Endothelial cell of umbilical vein (primary cell): ENCODE measurements at regions not wholly inside any gene's neighbourhood (a gene's known extent, or its start where the extent isn't known, plus 50 kb on each side); places are given as distances from the start of the nearest gene placed in this dataset.

Source experiments
- BruUV-seq: library from RNA; stranded (reverse); fragments of 400-500 nt; replicated peaks from 2 replicates; lab custom pipeline; 2021; lab: Mats Ljungman, UMichigan
- CTCF ChIA-PET: fragments of 300-600, 350-600 bp; sonication (Branson Sonifier 250); formaldehyde crosslinking; loops from one replicate; lab custom pipeline; 2021; ENCODE audit warnings: antibody characterized with exemption, inconsistent platforms; lab: Charles Lee
- POLR2A ChIA-PET: fragments of 300-600, 350-600 bp; sonication (Branson Sonifier 250); formaldehyde crosslinking; loops from one replicate; lab custom pipeline; 2021; ENCODE audit warnings: antibody characterized with exemption, inconsistent platforms; lab: Charles Lee
- DNase-seq: peaks from one replicate; pipeline ENCODE4 v3.0.0-alpha.2; 2011; ENCODE audit warnings: low read depth, low spot score
- FAIRE-seq: peaks from 2 replicates; lab custom pipeline; 2011; peaks lifted over from hg19 to GRCh38; lab: Jason Lieb, UNC
- H2AFZ ChIP-seq: 2 replicates; pipeline ENCODE4 v1.6.0; 2012; ENCODE audit warnings: low read depth, low read length, control low read depth, inconsistent platforms
- H3K27ac ChIP-seq: 2 replicates; pipeline ENCODE4 v1.5.1; 2011; ENCODE audit warnings: low read depth, mild to moderate bottlenecking, control low read depth, low read length, moderate library complexity; ENCODE audit not compliant: insufficient read depth
- H3K27me3 ChIP-seq, 2 experiments: 2 replicates each; pipeline versions ENCODE4 v1.6.0 to v1.6.1; 2011; ENCODE audit warnings: low read length in 2 of 2, mixed read lengths in 1 of 2; ENCODE audit not compliant: control insufficient read depth in 2 of 2, insufficient read depth in 2 of 2
- H3K36me3 ChIP-seq, 2 experiments: 2 replicates in 1 of 2; 3 replicates in 1 of 2; pipeline ENCODE4 v1.5.1; 2011; ENCODE audit warnings: low read length in 2 of 2, mild to moderate bottlenecking in 1 of 2, moderate library complexity in 1 of 2; ENCODE audit not compliant: control insufficient read depth in 2 of 2, insufficient read depth in 2 of 2; ENCODE audit errors: extremely low read depth in 1 of 2
- H3K4me1 ChIP-seq: 3 replicates; pipeline ENCODE4 v1.5.1; 2011; ENCODE audit warnings: mild to moderate bottlenecking, low read length; ENCODE audit not compliant: control insufficient read depth, insufficient read depth; ENCODE audit errors: extremely low read depth
- H3K4me2 ChIP-seq: 2 replicates; pipeline ENCODE4 v1.6.1; 2011; ENCODE audit warnings: low read length, control low read depth, mixed read lengths; ENCODE audit not compliant: insufficient read depth
- H3K4me3 ChIP-seq, 3 experiments: fragments of 200-600 bp in 1 of 3; sonication (generic), shearing (Covaris generic) in 1 of 3; replicated peaks in 1 of 3; 2 replicates each; pipeline ENCODE4 v1.5.1; 2011 to 2016; ENCODE audit warnings: control low read depth in 3 of 3, low read length in 3 of 3, mild to moderate bottlenecking in 2 of 3, inconsistent platforms in 1 of 3, low read depth in 1 of 3, moderate library complexity in 1 of 3; ENCODE audit not compliant: insufficient read depth in 1 of 3
- H3K79me2 ChIP-seq: 2 replicates; pipeline ENCODE4 v1.6.0; 2012; ENCODE audit warnings: low read length, inconsistent platforms; ENCODE audit not compliant: control insufficient read depth, insufficient read depth
- H3K9ac ChIP-seq: replicated peaks from 2 replicates; pipeline ENCODE3; 2011; ENCODE audit warnings: low read length, control low read depth; ENCODE audit not compliant: insufficient read depth; ENCODE audit errors: extremely low read depth
- H3K9me1 ChIP-seq: replicated peaks from 3 replicates; pipeline ENCODE4 v1.6.0; 2011; ENCODE audit warnings: mild to moderate bottlenecking, low read length; ENCODE audit not compliant: control insufficient read depth, insufficient read depth; ENCODE audit errors: extremely low read depth
- H3K9me3 ChIP-seq: replicated peaks from 2 replicates; pipeline ENCODE4 v1.5.1; 2012; ENCODE audit warnings: low read length, inconsistent platforms; ENCODE audit not compliant: control insufficient read depth, insufficient read depth
- H4K20me1 ChIP-seq: replicated peaks from 2 replicates; pipeline ENCODE3; 2011; ENCODE audit warnings: mild to moderate bottlenecking, low read length; ENCODE audit not compliant: control insufficient read depth, insufficient read depth; ENCODE audit errors: extremely low read depth
- CTCF ChIP-seq, 2 donors: IDR thresholded peaks; 1 replicate in 1 of 2; 2 replicates in 1 of 2; pipeline ENCODE4 v1.5.1; 2011; ENCODE audit warnings: low read length in 2 of 2, mild to moderate bottlenecking in 2 of 2, moderate library complexity in 2 of 2, control low read depth in 1 of 2, inconsistent platforms in 1 of 2, low read depth in 1 of 2; ENCODE audit not compliant: insufficient read depth in 1 of 2; ENCODE audit errors: extremely low read depth in 1 of 2
- EZH2 ChIP-seq: IDR thresholded peaks from 2 replicates; pipeline ENCODE4 v1.6.1; 2012; ENCODE audit warnings: borderline replicate concordance, low read depth, mild to moderate bottlenecking, moderate library complexity, low read length, inconsistent platforms; ENCODE audit not compliant: severe bottlenecking
- FOS ChIP-seq: IDR thresholded peaks from 2 replicates; pipeline ENCODE4 v1.6.1; 2011; ENCODE audit warnings: mild to moderate bottlenecking, low read length, moderate library complexity, borderline replicate concordance; ENCODE audit not compliant: insufficient read depth
- GATA2 ChIP-seq: IDR thresholded peaks from 2 replicates; pipeline ENCODE4 v1.7.0; 2011; ENCODE audit warnings: low read depth, mild to moderate bottlenecking, moderate library complexity, mixed read lengths, low read length; ENCODE audit not compliant: insufficient read length, insufficient read depth
- JUN ChIP-seq: IDR thresholded peaks from 2 replicates; pipeline ENCODE4 v1.6.1; 2011; ENCODE audit warnings: borderline replicate concordance, low read depth; ENCODE audit not compliant: insufficient read length, insufficient read depth
- MYC ChIP-seq: IDR thresholded peaks from one replicate; pipeline ENCODE4 v1.6.1; 2011; ENCODE audit warnings: mild to moderate bottlenecking, low read depth, low read length
- POLR2A ChIP-seq: IDR thresholded peaks from 2 replicates; pipeline ENCODE4 v1.6.1; 2012; ENCODE audit warnings: low read depth, mild to moderate bottlenecking, control low read depth, low read length
- POLR2AphosphoS5 ChIP-seq: IDR thresholded peaks from 2 replicates; pipeline ENCODE4 v1.6.1; 2012; ENCODE audit warnings: low read depth, mild to moderate bottlenecking, control low read depth, low read length, moderate library complexity; ENCODE audit not compliant: insufficient read depth
- dilution Hi-C: fragments of 300-500 bp; cut with MboI; formaldehyde crosslinking; loops from one replicate; pipeline ENCODE4 v1.15.0; 2019; ENCODE audit warnings: low sequenced_read_pairs; ENCODE audit not compliant: extremely low pct_ligation_motif_present
- intact Hi-C: fragments of 100-400 bp; cut with micrococcal nuclease; formaldehyde crosslinking; loops from one replicate; pipeline ENCODE4 v1.10.0; 2022
- TF ChIP-seq, protein P1 (sequence below): IDR thresholded peaks from 2 replicates; pipeline ENCODE4 v1.6.1; 2011; ENCODE audit not compliant: insufficient read depth, insufficient read length

DNA sequence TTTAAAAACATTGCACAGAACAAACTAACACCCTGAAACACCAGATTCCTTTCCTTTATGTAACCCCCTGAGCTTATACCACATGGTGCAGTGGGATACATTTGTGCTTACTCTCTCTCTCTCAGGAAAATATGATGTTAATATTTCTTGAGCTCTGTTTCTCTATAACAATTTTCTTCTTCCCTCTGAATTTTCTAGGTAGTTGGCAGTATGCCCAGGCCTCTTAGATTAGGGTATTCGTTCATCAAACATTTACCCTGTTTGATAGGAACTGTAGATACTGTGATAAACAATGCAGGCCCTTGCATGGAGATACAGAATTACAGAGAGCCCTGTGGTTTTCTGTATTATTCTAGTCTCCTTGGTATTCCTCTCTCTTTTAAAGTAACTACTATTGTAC, 567.8 kb downstream of the IPMK start:
- TF ChIP-seq POLR2A (no peak), GATA2 (no peak), FOS (no peak), CTCF (IDR thresholded peaks at IDR 0.05; ENCODE audit: extremely low read depth in 1 of 2, insufficient read depth in 1 of 2, low read depth in 1 of 2, low read length in 2 of 2) (no peak), EZH2 (no peak), JUN (no peak), POLR2AphosphoS5 (no peak), MYC (no peak)
- TF ChIP-seq, protein P1, sequence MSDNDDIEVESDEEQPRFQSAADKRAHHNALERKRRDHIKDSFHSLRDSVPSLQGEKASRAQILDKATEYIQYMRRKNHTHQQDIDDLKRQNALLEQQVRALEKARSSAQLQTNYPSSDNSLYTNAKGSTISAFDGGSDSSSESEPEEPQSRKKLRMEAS: no peak
- Histone ChIP-seq H3K9ac (no peak overlapping the region), H3K79me2 (no peaks in the 10 kb centered on the region), H3K9me3 (no peaks in the 10 kb centered on the region), H4K20me1 (no peaks in the 10 kb centered on the region), H3K4me1 (no peaks in the 10 kb centered on the region), H3K9me1 (no peaks in the 10 kb centered on the region), H3K4me2 (no peak overlapping the region), H3K27me3 (no peaks in the 10 kb centered on the region), H3K36me3 (no peaks in the 10 kb centered on the region), H3K4me3 (no peak overlapping the region), H2AFZ (no peak overlapping the region), H3K27ac (no peak overlapping the region)
- POLR2A ChIA-PET: no interaction called here
- dilution Hi-C loops: no loop called here
- intact Hi-C loops: no loop called here
- no TSS peak for BruUV-seq
- CTCF ChIA-PET: no interaction called here
- DNase-seq: no peak
- FAIRE-seq: no peak
